ENCODE measurements at regions not wholly inside any gene's neighbourhood (a gene's known extent, or its start where the extent isn't known, plus 50 kb on each side); places are given as distances from the start of the nearest gene placed in this dataset.

- Mint-ChIP-seq H3K27ac (no peak overlapping the region), H3K27me3 (peaks cover 2% of the 10 kb centered on the region), H3K36me3 (ENCODE audit: low read depth) (no peaks in the 10 kb centered on the region), H3K4me1 (no peaks in the 10 kb centered on the region), H3K9me3 (peaks cover 3% of the 10 kb centered on the region), H3K4me3 (no peak overlapping the region)
- intact Hi-C loops (cut with micrococcal nuclease), result no loop called here
- ChIA-PET POLR2A (no interaction called here), CTCF (no interaction called here)
- TF ChIP-seq CTCF (IDR thresholded peaks at IDR 0.05), result no peak
- DNase-seq (no peak), ATAC-seq (ENCODE audit: low read depth) (no peak)
These were observed 147.5 kb upstream of the SHB start for GRCh38 chr9:38216572-38216971.

GRCh38 chr9:38215465-38215864 lies 146.4 kb upstream of the SHB start:
- H3K27me3 Mint-ChIP-seq, result peaks cover 2% of the 10 kb centered on the region
- CTCF ChIA-PET, result no interaction called here
- ATAC-seq (ENCODE audit: low read depth), result no peak

GRCh38 chr9:38214432-38214831 lies 145.4 kb upstream of the SHB start:
- ChIA-PET POLR2A (no interaction called here), CTCF (no interaction called here)
- no peaks in the 10 kb centered on the region for H3K9me3 Mint-ChIP-seq
- peaks cover 2% of the 10 kb centered on the region for H3K27me3 Mint-ChIP-seq
- intact Hi-C loops (cut with micrococcal nuclease), result no loop called here
- DNase-seq (no peak), ATAC-seq (ENCODE audit: low read depth) (no peak)
- H3K36me3 Mint-ChIP-seq (ENCODE audit: low read depth), result no peaks in the 10 kb centered on the region
- no peak for TF ChIP-seq CTCF (IDR thresholded peaks at IDR 0.05)
- no peak overlapping the region for H3K4me3 Mint-ChIP-seq
- no peaks in the 10 kb centered on the region for H3K4me1 Mint-ChIP-seq
- H3K27ac Mint-ChIP-seq, result no peak overlapping the region

More at GRCh38 chr9:38215465-38215864, 146.4 kb upstream of the SHB start:
- Mint-ChIP-seq H3K4me1 (no peaks in the 10 kb centered on the region), H3K9me3 (peaks cover 3% of the 10 kb centered on the region), H3K4me3 (no peak overlapping the region), H3K27ac (no peak overlapping the region), H3K36me3 (ENCODE audit: low read depth) (no peaks in the 10 kb centered on the region)
- intact Hi-C loops (cut with micrococcal nuclease), result no loop called here
- POLR2A ChIA-PET, result interaction anchor here (0.5 kb wide), 1 partner anchor 26 kb away, joined by 6 read pairs; no protein-coding TSS in a partner anchor
- DNase-seq, result no peak
- TF ChIP-seq CTCF (IDR thresholded peaks at IDR 0.05), result no peak

GRCh38 chr9:38213631-38214299 lies 144.7 kb upstream of the SHB start:
- ATAC-seq (ENCODE audit: low read depth) (no peak), DNase-seq (no peak)
- Mint-ChIP-seq H3K4me1 (no peaks in the 10 kb centered on the region), H3K4me3 (no peak overlapping the region), H3K27ac (no peak overlapping the region), H3K27me3 (peaks cover 2% of the 10 kb centered on the region), H3K36me3 (ENCODE audit: low read depth) (no peaks in the 10 kb centered on the region), H3K9me3 (no peaks in the 10 kb centered on the region)
- CTCF ChIA-PET, result no interaction called here
- POLR2A ChIA-PET, result no interaction called here
- no peak for TF ChIP-seq CTCF (IDR thresholded peaks at IDR 0.05)
- intact Hi-C loops (cut with micrococcal nuclease), result no loop called here

- Mint-ChIP-seq H3K9me3 (no peaks in the 10 kb centered on the region), H3K27me3 (peaks cover 2% of the 10 kb centered on the region), H3K27ac (no peak overlapping the region), H3K4me3 (no peak overlapping the region), H3K36me3 (ENCODE audit: low read depth) (no peaks in the 10 kb centered on the region), H3K4me1 (no peaks in the 10 kb centered on the region)
- DNase-seq (no peak), ATAC-seq (ENCODE audit: low read depth) (no peak)
- no peak for TF ChIP-seq CTCF (IDR thresholded peaks at IDR 0.05)
- ChIA-PET CTCF (no interaction called here), POLR2A (no interaction called here)
- intact Hi-C loops (cut with micrococcal nuclease), result no loop called here
These were observed 143.0 kb upstream of the SHB start for GRCh38 chr9:38212016-38212415.
